PC-9 (cell line): ENCODE measurements at regions not wholly inside any gene's neighbourhood (a gene's known extent, or its start where the extent isn't known, plus 50 kb on each side); places are given as distances from the start of the nearest gene placed in this dataset.
A peak's percentile ranks its signal among the peaks of the same experiment; 100 is the strongest.

Experiments used
- BruUV-seq: library from RNA; stranded (reverse); fragments of 400-500 nt; replicated peaks from 2 replicates; lab custom pipeline; 2021; lab: Mats Ljungman, UMichigan
- CTCF ChIA-PET: fragments of 300-600 bp; sonication (Branson Sonifier 250); formaldehyde crosslinking; loops from one replicate; lab custom pipeline; 2022; ENCODE audit warnings: antibody characterized with exemption; lab: Charles Lee
- POLR2A ChIA-PET: fragments of 300-600 bp; sonication (Branson Sonifier 250); formaldehyde crosslinking; loops from one replicate; lab custom pipeline; 2022; ENCODE audit warnings: antibody characterized with exemption; ENCODE audit not compliant: unreplicated experiment; lab: Charles Lee
- DNase-seq, 2 experiments: peaks; one replicate each; pipeline versions ENCODE4 v3.0.0 to v3.0.0-alpha.2; 2015 to 2022; ENCODE audit warnings: mixed read lengths in 1 of 2
- H2AFZ ChIP-seq: fragments of 200-600 bp; sonication (generic); 2 replicates; pipeline ENCODE4 v1.8.1; 2017; ENCODE audit warnings: antibody characterized with exemption
- H3F3A ChIP-seq: fragments of 200-600 bp; sonication (generic); 2 replicates; pipeline ENCODE4 v1.8.1; 2017; ENCODE audit warnings: antibody characterized with exemption, mild to moderate bottlenecking, low read depth; ENCODE audit not compliant: insufficient read depth
- H3K27ac ChIP-seq: fragments of 200-600 bp; sonication (generic); 2 replicates; pipeline ENCODE4 v1.6.1; 2016; ENCODE audit warnings: mixed run types
- H3K27me3 ChIP-seq: fragments of 200-600 bp; sonication (generic); 2 replicates; pipeline ENCODE4 v1.6.1; 2016; ENCODE audit warnings: low read depth, mixed run types; ENCODE audit not compliant: insufficient read depth
- H3K36me3 ChIP-seq: fragments of 200-600 bp; sonication (generic); 2 replicates; pipeline ENCODE4 v1.6.1; 2016; ENCODE audit warnings: low read depth, mixed run types
- H3K4me1 ChIP-seq: fragments of 200-600 bp; sonication (generic); replicated peaks from 2 replicates; pipeline ENCODE4 v1.6.1; 2016; ENCODE audit warnings: mixed run types; ENCODE audit not compliant: insufficient read depth
- H3K4me2 ChIP-seq: fragments of 200-600 bp; sonication (generic); 2 replicates; pipeline ENCODE4 v1.6.1; 2017; ENCODE audit warnings: mixed run types
- H3K4me3 ChIP-seq: fragments of 200-600 bp; sonication (generic); 2 replicates; pipeline ENCODE4 v1.6.1; 2016; ENCODE audit warnings: mixed run types
- H3K79me2 ChIP-seq: fragments of 200-600 bp; sonication (generic); 2 replicates; pipeline ENCODE4 v1.6.1; 2017; ENCODE audit warnings: low read depth, mixed run types
- H3K9me2 ChIP-seq: fragments of 200-600 bp; sonication (generic); 2 replicates; pipeline ENCODE4 v1.8.1; 2017; ENCODE audit warnings: mild to moderate bottlenecking; ENCODE audit not compliant: insufficient read depth
- H3K9me3 ChIP-seq: fragments of 200-600 bp; sonication (generic); 2 replicates; pipeline ENCODE4 v1.8.1; 2016; ENCODE audit warnings: low read depth; ENCODE audit not compliant: insufficient read depth
- H4K20me1 ChIP-seq: fragments of 200-600 bp; sonication (generic); 2 replicates; pipeline ENCODE4 v1.8.1; 2017; ENCODE audit not compliant: insufficient read depth
- EZH2 ChIP-seq: fragments of 200-600 bp; sonication (generic); IDR thresholded peaks from 2 replicates; pipeline ENCODE4 v1.8.0; 2017; ENCODE audit warnings: antibody characterized with exemption, low read depth
- intact Hi-C: fragments of 100-400 bp; cut with micrococcal nuclease; formaldehyde crosslinking; loops from one replicate; pipeline ENCODE4 v1.10.0; 2022; ENCODE audit not compliant: unreplicated experiment
- TF ChIP-seq, protein P1 (sequence below): fragments of 200-600 bp; sonication (generic); conservative IDR thresholded peaks from 2 replicates; pipeline ENCODE4 v1.6.1; 2017; ENCODE audit warnings: mixed run types, antibody characterized with exemption, mild to moderate bottlenecking, moderate library complexity

- Histone ChIP-seq H2AFZ (no peak overlapping the region), H3K4me2 (no peak overlapping the region), H3K27me3 (no peaks in the 10 kb centered on the region), H3K36me3 (no peaks in the 10 kb centered on the region), H3K9me2 (no peaks in the 10 kb centered on the region), H4K20me1 (no peaks in the 10 kb centered on the region), H3K79me2 (no peaks in the 10 kb centered on the region), H3K27ac (no peak overlapping the region), H3K4me3 (no peak overlapping the region), H3K9me3 (no peaks in the 10 kb centered on the region), H3F3A (peaks cover 3% of the 10 kb centered on the region; the same call in 1 of the 2 replicates), H3K4me1 (peaks cover 10% of the 10 kb centered on the region)
- POLR2A ChIA-PET: no interaction called here
- intact Hi-C loops: no loop called here
- CTCF ChIA-PET: no interaction called here
- peak in 1 of 2 experiments; percentile 62 for DNase-seq
- no TSS peak for BruUV-seq
- TF ChIP-seq, protein P1, sequence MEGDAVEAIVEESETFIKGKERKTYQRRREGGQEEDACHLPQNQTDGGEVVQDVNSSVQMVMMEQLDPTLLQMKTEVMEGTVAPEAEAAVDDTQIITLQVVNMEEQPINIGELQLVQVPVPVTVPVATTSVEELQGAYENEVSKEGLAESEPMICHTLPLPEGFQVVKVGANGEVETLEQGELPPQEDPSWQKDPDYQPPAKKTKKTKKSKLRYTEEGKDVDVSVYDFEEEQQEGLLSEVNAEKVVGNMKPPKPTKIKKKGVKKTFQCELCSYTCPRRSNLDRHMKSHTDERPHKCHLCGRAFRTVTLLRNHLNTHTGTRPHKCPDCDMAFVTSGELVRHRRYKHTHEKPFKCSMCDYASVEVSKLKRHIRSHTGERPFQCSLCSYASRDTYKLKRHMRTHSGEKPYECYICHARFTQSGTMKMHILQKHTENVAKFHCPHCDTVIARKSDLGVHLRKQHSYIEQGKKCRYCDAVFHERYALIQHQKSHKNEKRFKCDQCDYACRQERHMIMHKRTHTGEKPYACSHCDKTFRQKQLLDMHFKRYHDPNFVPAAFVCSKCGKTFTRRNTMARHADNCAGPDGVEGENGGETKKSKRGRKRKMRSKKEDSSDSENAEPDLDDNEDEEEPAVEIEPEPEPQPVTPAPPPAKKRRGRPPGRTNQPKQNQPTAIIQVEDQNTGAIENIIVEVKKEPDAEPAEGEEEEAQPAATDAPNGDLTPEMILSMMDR: no peak
- no peak for TF ChIP-seq EZH2
Measured at GRCh38 chrX:69025802-69026301, 139.4 kb downstream of the PJA1 start.

DNA sequence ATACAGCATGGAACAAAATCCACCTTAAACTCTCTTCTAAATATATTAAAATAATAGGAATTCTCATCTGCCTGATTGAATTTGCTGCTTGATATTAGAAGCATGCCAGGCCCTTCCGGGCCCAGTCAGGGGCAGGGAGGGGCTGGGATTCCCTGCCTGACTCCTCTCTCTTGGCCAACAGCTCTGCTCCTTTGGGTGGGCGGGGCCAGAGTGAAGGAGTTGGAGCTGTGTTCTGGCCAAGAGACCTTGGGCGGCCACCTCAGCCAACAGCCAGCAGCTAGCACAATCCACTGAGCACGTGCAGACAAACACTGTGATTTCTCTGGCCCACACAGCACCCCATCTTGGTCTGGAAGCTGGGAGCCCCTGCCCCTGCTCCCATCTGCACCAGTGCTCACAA, 140.3 kb downstream of the PJA1 start:
- Histone ChIP-seq H4K20me1 (no peaks in the 10 kb centered on the region), H3K27ac (no peak overlapping the region), H3K9me3 (no peaks in the 10 kb centered on the region), H3K9me2 (no peaks in the 10 kb centered on the region), H3K4me2 (no peak overlapping the region), H3K4me1 (peaks cover 7% of the 10 kb centered on the region; the same call in 1 of the 2 replicates), H3K79me2 (no peaks in the 10 kb centered on the region), H3F3A (no peaks in the 10 kb centered on the region), H3K36me3 (no peaks in the 10 kb centered on the region), H2AFZ (no peak overlapping the region), H3K27me3 (no peaks in the 10 kb centered on the region), H3K4me3 (no peak overlapping the region)
- BruUV-seq: no TSS peak
- TF ChIP-seq EZH2: no peak
- TF ChIP-seq, protein P1: no peak
- peak in 1 of 2 experiments; percentile 26 for DNase-seq
- intact Hi-C loops: no loop called here
- POLR2A ChIA-PET: no interaction called here
- CTCF ChIA-PET: no interaction called here

GRCh38 chrX:69024161-69024736, 141.0 kb downstream of the PJA1 start:
- Histone ChIP-seq H3K4me3 (no peak overlapping the region), H3F3A (no peaks in the 10 kb centered on the region), H2AFZ (no peak overlapping the region), H3K4me1 (peaks cover 7% of the 10 kb centered on the region; the same call in 1 of the 2 replicates), H3K79me2 (no peaks in the 10 kb centered on the region), H3K4me2 (no peak overlapping the region), H3K36me3 (no peaks in the 10 kb centered on the region), H3K9me2 (no peaks in the 10 kb centered on the region), H3K9me3 (no peaks in the 10 kb centered on the region), H4K20me1 (no peaks in the 10 kb centered on the region), H3K27ac (no peak overlapping the region), H3K27me3 (no peaks in the 10 kb centered on the region)
- intact Hi-C loops: no loop called here
- no peak for TF ChIP-seq EZH2
- TF ChIP-seq, protein P1: no peak
- CTCF ChIA-PET: no interaction called here
- DNase-seq: no peak
- no TSS peak for BruUV-seq
- POLR2A ChIA-PET: no interaction called here
